GM21423 (cell line): ENCODE measurements at regions not wholly inside any gene's neighbourhood (a gene's known extent, or its start where the extent isn't known, plus 50 kb on each side); places are given as distances from the start of the nearest gene placed in this dataset.

ENCODE experiments used
- ATAC-seq: cut with Tn5 transposase; IDR thresholded peaks from one replicate; pipeline ENCODE4 v1.9.1; 2021; ENCODE audit warnings: mild to moderate bottlenecking, moderate library complexity; ENCODE audit not compliant: unreplicated experiment

- no peak for ATAC-seq
Observed at GRCh38 chr2:120496759-120497158, 150.8 kb downstream of the INHBB start.

GRCh38 chr2:120497261-120497977 lies 151.5 kb downstream of the INHBB start:
- ATAC-seq = no peak

GRCh38 chr2:120498121-120498520 lies 152.2 kb downstream of the INHBB start:
- no peak for ATAC-seq

GRCh38 chr2:120498576-120499394 lies 152.8 kb downstream of the INHBB start:
- no peak for ATAC-seq

GRCh38 chr2:120499784-120500495 lies 154.0 kb downstream of the INHBB start:
- no peak for ATAC-seq

- no peak for ATAC-seq
Observed at GRCh38 chr2:120501591-120501990, 155.7 kb downstream of the INHBB start.

GRCh38 chr2:120502357-120502756 lies 156.4 kb downstream of the INHBB start:
- ATAC-seq = no peak

GRCh38 chr2:120502761-120503160 lies 156.8 kb downstream of the INHBB start:
- ATAC-seq = no peak

GRCh38 chr2:120503206-120503792 lies 157.4 kb downstream of the INHBB start:
- no peak for ATAC-seq

- no peak for ATAC-seq
Observed at GRCh38 chr2:120503793-120504571, 158.0 kb downstream of the INHBB start.

- ATAC-seq = no peak
Observed at GRCh38 chr2:120504936-120505705, 159.2 kb downstream of the INHBB start.

GRCh38 chr2:120508567-120509041 lies 162.7 kb downstream of the INHBB start:
- ATAC-seq = no peak

GRCh38 chr2:120509213-120509815 lies 163.4 kb downstream of the INHBB start:
- no peak for ATAC-seq

GRCh38 chr2:120509991-120510735 lies 164.2 kb downstream of the INHBB start:
- ATAC-seq = no peak

GRCh38 chr2:120510751-120511395 lies 164.9 kb downstream of the INHBB start:
- ATAC-seq = no peak

- no peak for ATAC-seq
Observed at GRCh38 chr2:120511536-120511935, 165.6 kb downstream of the INHBB start.

- ATAC-seq = no peak
Observed at GRCh38 chr2:120511947-120512710, 166.2 kb downstream of the INHBB start.
